WTC11 (cell line): ENCODE measurements at regions not wholly inside any gene's neighbourhood (a gene's known extent, or its start where the extent isn't known, plus 50 kb on each side); places are given as distances from the start of the nearest gene placed in this dataset.

Experiments used
- ATAC-seq: fragments of 200-7000 bp; cut with Tn5 transposase; 2 replicates; pipeline ENCODE4 v1.10.0; 2021; ENCODE audit warnings: mild to moderate bottlenecking, moderate library complexity
- CTCF ChIA-PET: fragments of 300-600 bp; sonication (Branson Sonifier 250); formaldehyde crosslinking; loops from one replicate; lab custom pipeline; 2021; ENCODE audit warnings: antibody characterized with exemption; lab: Charles Lee
- POLR2A ChIA-PET: fragments of 350-600 bp; sonication (Branson Sonifier 250); formaldehyde crosslinking; loops from one replicate; lab custom pipeline; 2021; ENCODE audit warnings: antibody characterized with exemption; lab: Charles Lee
- DNase-seq: peaks from one replicate; pipeline ENCODE4 v3.0.0; 2021; ENCODE audit warnings: low spot score
- H3K27ac Mint-ChIP-seq: 2 replicates; pipeline ENCODE4 v1.8.0; 2021; ENCODE audit warnings: mixed read lengths
- H3K27me3 Mint-ChIP-seq: 2 replicates; pipeline ENCODE4 v1.8.0; 2021; ENCODE audit warnings: low read depth, mild to moderate bottlenecking, moderate library complexity, mixed read lengths
- H3K36me3 Mint-ChIP-seq: 2 replicates; pipeline ENCODE4 v1.8.0; 2021; ENCODE audit warnings: mixed read lengths
- H3K4me1 Mint-ChIP-seq: 2 replicates; pipeline ENCODE4 v1.8.0; 2022; ENCODE audit warnings: mixed read lengths
- H3K4me3 Mint-ChIP-seq: 2 replicates; pipeline ENCODE4 v1.8.0; 2021; ENCODE audit warnings: mild to moderate bottlenecking, moderate library complexity, mixed read lengths
- H3K9me3 Mint-ChIP-seq: 2 replicates; pipeline ENCODE4 v1.8.0; 2021; ENCODE audit warnings: mixed read lengths
- ARID4B ChIP-seq: sonication (generic); formaldehyde crosslinking; IDR thresholded peaks from 2 replicates; pipeline ENCODE4 v1.8.0; 2023; ENCODE audit warnings: missing genetic modification reagents, mild to moderate bottlenecking, borderline replicate concordance
- GTF2I ChIP-seq: fragments of 250-450 bp; sonication (Bioruptor Pico); conservative IDR thresholded peaks from 2 replicates; pipeline ENCODE4 v1.4.0; 2021; ENCODE audit warnings: mild to moderate bottlenecking
- HMGA2 ChIP-seq: fragments of 250-450 bp; sonication (Bioruptor Pico); IDR thresholded peaks from 2 replicates; pipeline ENCODE4 v1.4.0; 2021; ENCODE audit warnings: mild to moderate bottlenecking, moderate library complexity
- IRF2 ChIP-seq: sonication (generic); formaldehyde crosslinking; IDR thresholded peaks from 2 replicates; pipeline ENCODE4 v1.8.0; 2022; ENCODE audit warnings: low read depth, missing genetic modification reagents, borderline replicate concordance
- MYBL2 ChIP-seq: sonication (generic); formaldehyde crosslinking; IDR thresholded peaks from 2 replicates; pipeline ENCODE4 v1.8.1; 2023; ENCODE audit warnings: mild to moderate bottlenecking, moderate library complexity, missing genetic modification reagents
- NFE2L1 ChIP-seq: sonication (generic); formaldehyde crosslinking; IDR thresholded peaks from 2 replicates; pipeline ENCODE4 v1.8.1; 2023; ENCODE audit warnings: missing genetic modification reagents
- NR3C1 ChIP-seq: sonication (generic); formaldehyde crosslinking; conservative IDR thresholded peaks from 2 replicates; pipeline ENCODE4 v1.8.1; 2023; ENCODE audit warnings: low read depth, mild to moderate bottlenecking, missing genetic modification reagents
- PRRX2 ChIP-seq: fragments of 250-450 bp; sonication (Bioruptor Pico); IDR thresholded peaks from 2 replicates; pipeline ENCODE4 v1.8.0; 2021; ENCODE audit warnings: mild to moderate bottlenecking
- RELA ChIP-seq: sonication (generic); formaldehyde crosslinking; IDR thresholded peaks from 2 replicates; pipeline ENCODE4 v1.8.1; 2022; ENCODE audit warnings: missing genetic modification reagents, mild to moderate bottlenecking, borderline replicate concordance
- TCF7 ChIP-seq: sonication (generic); formaldehyde crosslinking; IDR thresholded peaks from 2 replicates; pipeline ENCODE4 v1.8.0; 2022; ENCODE audit warnings: mild to moderate bottlenecking, low read depth, missing genetic modification reagents, moderate library complexity
- TEAD4 ChIP-seq: sonication (generic); formaldehyde crosslinking; IDR thresholded peaks from 2 replicates; pipeline ENCODE4 v1.8.0; 2022; ENCODE audit warnings: mild to moderate bottlenecking, missing genetic modification reagents
- ZNF121 ChIP-seq: sonication (generic); formaldehyde crosslinking; IDR thresholded peaks from 2 replicates; pipeline ENCODE4 v1.8.0; 2023; ENCODE audit warnings: missing genetic modification reagents
- ZNF416 ChIP-seq: fragments of 250-450 bp; sonication (Bioruptor Pico); IDR thresholded peaks from 2 replicates; pipeline ENCODE4 v1.9.0; 2021; ENCODE audit warnings: mild to moderate bottlenecking, inconsistent platforms
- TF ChIP-seq, protein P1 (sequence below): sonication (generic); formaldehyde crosslinking; IDR thresholded peaks from 2 replicates; pipeline ENCODE4 v1.8.1; 2023; ENCODE audit warnings: mild to moderate bottlenecking, missing genetic modification reagents, borderline replicate concordance
- TF ChIP-seq, protein P2 (sequence below): sonication (generic); formaldehyde crosslinking; IDR thresholded peaks from 2 replicates; pipeline ENCODE4 v1.8.1; 2023; ENCODE audit warnings: mild to moderate bottlenecking, missing genetic modification reagents, moderate library complexity
- TF ChIP-seq, protein P3 (sequence below): sonication (generic); formaldehyde crosslinking; IDR thresholded peaks from 2 replicates; pipeline ENCODE4 v1.8.1; 2023; ENCODE audit warnings: mild to moderate bottlenecking, missing genetic modification reagents

DNA sequence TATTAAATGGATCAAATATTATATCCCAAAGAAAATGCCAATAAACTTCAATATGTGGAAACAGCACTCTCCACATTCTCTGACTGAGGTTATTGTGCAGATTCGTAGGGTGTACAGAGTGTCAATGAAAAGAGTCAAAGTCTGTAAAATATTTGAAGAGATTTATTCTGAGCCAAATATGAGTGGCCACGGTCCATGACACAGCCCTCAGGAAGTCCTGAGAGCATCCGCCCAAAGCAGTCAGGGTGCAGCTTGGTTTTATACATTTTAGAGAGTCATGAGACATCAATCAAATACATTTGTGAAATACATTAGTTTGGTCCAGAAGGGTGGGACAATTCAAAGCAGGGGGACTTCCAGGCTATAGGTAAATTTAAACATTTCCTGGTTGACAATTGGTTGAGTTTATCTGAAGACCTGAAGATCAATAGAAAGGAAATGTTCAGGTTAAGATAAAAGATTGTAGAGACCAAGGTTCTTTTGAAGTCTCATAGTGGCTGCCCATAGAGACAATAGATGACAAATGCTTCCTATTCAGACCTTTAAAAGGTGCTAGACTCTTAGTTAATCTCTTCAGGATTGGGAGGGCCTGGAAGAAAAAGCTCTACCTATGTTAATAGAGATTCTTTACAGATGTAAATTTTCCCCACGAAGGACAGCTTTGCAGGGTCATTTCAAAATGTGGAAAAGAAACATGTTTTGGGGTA, 569.5 kb downstream of the MATN1 start (continued):
- TF ChIP-seq NFE2L1 = no peak

- ChIA-PET POLR2A (no interaction called here), CTCF (no interaction called here)
- Mint-ChIP-seq H3K4me3 (no peak overlapping the region), H3K27me3 (peaks cover 16% of the 10 kb centered on the region), H3K36me3 (peaks cover 46% of the 10 kb centered on the region), H3K4me1 (peaks cover 15% of the 10 kb centered on the region), H3K9me3 (peaks cover 68% of the 10 kb centered on the region), H3K27ac (no peak overlapping the region)
- TF ChIP-seq PRRX2 (CRISPR knock-in tag) (no peak), HMGA2 (no peak), ARID4B (CRISPR knock-in tag) (no peak), RELA (CRISPR knock-in tag) (no peak), GTF2I (CRISPR knock-in tag) (no peak), TEAD4 (CRISPR knock-in tag) (no peak), IRF2 (CRISPR knock-in tag) (no peak), ZNF416 (CRISPR knock-in tag) (no peak), MYBL2 (no peak), NR3C1 (CRISPR knock-in tag) (no peak), ZNF121 (CRISPR knock-in tag) (no peak), TCF7 (no peak)
- TF ChIP-seq, protein P1, sequence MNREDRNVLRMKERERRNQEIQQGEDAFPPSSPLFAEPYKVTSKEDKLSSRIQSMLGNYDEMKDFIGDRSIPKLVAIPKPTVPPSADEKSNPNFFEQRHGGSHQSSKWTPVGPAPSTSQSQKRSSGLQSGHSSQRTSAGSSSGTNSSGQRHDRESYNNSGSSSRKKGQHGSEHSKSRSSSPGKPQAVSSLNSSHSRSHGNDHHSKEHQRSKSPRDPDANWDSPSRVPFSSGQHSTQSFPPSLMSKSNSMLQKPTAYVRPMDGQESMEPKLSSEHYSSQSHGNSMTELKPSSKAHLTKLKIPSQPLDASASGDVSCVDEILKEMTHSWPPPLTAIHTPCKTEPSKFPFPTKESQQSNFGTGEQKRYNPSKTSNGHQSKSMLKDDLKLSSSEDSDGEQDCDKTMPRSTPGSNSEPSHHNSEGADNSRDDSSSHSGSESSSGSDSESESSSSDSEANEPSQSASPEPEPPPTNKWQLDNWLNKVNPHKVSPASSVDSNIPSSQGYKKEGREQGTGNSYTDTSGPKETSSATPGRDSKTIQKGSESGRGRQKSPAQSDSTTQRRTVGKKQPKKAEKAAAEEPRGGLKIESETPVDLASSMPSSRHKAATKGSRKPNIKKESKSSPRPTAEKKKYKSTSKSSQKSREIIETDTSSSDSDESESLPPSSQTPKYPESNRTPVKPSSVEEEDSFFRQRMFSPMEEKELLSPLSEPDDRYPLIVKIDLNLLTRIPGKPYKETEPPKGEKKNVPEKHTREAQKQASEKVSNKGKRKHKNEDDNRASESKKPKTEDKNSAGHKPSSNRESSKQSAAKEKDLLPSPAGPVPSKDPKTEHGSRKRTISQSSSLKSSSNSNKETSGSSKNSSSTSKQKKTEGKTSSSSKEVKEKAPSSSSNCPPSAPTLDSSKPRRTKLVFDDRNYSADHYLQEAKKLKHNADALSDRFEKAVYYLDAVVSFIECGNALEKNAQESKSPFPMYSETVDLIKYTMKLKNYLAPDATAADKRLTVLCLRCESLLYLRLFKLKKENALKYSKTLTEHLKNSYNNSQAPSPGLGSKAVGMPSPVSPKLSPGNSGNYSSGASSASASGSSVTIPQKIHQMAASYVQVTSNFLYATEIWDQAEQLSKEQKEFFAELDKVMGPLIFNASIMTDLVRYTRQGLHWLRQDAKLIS (CRISPR knock-in tag) = no peak
- TF ChIP-seq, protein P2, sequence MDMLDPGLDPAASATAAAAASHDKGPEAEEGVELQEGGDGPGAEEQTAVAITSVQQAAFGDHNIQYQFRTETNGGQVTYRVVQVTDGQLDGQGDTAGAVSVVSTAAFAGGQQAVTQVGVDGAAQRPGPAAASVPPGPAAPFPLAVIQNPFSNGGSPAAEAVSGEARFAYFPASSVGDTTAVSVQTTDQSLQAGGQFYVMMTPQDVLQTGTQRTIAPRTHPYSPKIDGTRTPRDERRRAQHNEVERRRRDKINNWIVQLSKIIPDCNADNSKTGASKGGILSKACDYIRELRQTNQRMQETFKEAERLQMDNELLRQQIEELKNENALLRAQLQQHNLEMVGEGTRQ = no peak
- TF ChIP-seq, protein P3, sequence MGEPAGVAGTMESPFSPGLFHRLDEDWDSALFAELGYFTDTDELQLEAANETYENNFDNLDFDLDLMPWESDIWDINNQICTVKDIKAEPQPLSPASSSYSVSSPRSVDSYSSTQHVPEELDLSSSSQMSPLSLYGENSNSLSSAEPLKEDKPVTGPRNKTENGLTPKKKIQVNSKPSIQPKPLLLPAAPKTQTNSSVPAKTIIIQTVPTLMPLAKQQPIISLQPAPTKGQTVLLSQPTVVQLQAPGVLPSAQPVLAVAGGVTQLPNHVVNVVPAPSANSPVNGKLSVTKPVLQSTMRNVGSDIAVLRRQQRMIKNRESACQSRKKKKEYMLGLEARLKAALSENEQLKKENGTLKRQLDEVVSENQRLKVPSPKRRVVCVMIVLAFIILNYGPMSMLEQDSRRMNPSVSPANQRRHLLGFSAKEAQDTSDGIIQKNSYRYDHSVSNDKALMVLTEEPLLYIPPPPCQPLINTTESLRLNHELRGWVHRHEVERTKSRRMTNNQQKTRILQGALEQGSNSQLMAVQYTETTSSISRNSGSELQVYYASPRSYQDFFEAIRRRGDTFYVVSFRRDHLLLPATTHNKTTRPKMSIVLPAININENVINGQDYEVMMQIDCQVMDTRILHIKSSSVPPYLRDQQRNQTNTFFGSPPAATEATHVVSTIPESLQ (CRISPR knock-in tag) = no peak
- ATAC-seq = no peak
- no peak for DNase-seq
Measured at GRCh38 chr1:30151826-30152225, 571.6 kb downstream of the MATN1 start.
